Loucy (cell line): ENCODE measurements at regions not wholly inside any gene's neighbourhood (a gene's known extent, or its start where the extent isn't known, plus 50 kb on each side); places are given as distances from the start of the nearest gene placed in this dataset.

ENCODE experiments used
- EZH2phosphoT487 ChIP-seq: fragments of 200-600 bp; IDR thresholded peaks from 2 replicates; pipeline ENCODE4 v1.6.1; 2018; ENCODE audit warnings: antibody characterized with exemption, mild to moderate bottlenecking, moderate library complexity, borderline replicate concordance
- TF ChIP-seq, protein P1 (sequence below): fragments of 200-600 bp; sonication (generic); conservative IDR thresholded peaks from 2 replicates; pipeline ENCODE4 v1.5.1; 2014; ENCODE audit warnings: mild to moderate bottlenecking, antibody characterized with exemption, low read length

DNA sequence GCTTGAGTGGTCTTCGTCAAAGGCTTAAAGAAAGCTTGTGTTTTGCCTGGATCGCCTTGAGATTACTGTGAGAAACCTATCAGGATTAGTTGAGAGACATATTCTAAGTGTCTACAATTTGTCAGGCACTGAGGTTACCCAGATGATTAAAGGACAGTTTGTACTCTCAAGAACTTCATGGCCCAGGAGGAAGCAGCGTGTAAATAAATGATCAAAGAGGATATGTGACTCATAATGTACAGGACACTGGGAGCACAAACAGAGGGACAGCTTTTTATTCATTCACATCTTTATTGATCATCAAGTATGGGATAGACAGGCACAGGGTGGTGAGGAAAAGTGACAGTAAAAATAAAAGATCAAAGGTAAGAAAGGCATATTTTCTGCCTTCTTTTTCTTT, 152.6 kb upstream of the FSHR start:
- TF ChIP-seq, protein P1, sequence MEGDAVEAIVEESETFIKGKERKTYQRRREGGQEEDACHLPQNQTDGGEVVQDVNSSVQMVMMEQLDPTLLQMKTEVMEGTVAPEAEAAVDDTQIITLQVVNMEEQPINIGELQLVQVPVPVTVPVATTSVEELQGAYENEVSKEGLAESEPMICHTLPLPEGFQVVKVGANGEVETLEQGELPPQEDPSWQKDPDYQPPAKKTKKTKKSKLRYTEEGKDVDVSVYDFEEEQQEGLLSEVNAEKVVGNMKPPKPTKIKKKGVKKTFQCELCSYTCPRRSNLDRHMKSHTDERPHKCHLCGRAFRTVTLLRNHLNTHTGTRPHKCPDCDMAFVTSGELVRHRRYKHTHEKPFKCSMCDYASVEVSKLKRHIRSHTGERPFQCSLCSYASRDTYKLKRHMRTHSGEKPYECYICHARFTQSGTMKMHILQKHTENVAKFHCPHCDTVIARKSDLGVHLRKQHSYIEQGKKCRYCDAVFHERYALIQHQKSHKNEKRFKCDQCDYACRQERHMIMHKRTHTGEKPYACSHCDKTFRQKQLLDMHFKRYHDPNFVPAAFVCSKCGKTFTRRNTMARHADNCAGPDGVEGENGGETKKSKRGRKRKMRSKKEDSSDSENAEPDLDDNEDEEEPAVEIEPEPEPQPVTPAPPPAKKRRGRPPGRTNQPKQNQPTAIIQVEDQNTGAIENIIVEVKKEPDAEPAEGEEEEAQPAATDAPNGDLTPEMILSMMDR = no peak
- no peak for TF ChIP-seq EZH2phosphoT487
